Fibroblast of the conjunctiva (primary cell): ENCODE measurements at regions not wholly inside any gene's neighbourhood (a gene's known extent, or its start where the extent isn't known, plus 50 kb on each side); places are given as distances from the start of the nearest gene placed in this dataset.
A peak's percentile ranks its signal among the peaks of the same experiment; 100 is the strongest.

ENCODE experiments used
- DNase-seq: peaks from one replicate; pipeline ENCODE4 v3.0.0-alpha.2; 2010; ENCODE audit warnings: low read depth

DNA sequence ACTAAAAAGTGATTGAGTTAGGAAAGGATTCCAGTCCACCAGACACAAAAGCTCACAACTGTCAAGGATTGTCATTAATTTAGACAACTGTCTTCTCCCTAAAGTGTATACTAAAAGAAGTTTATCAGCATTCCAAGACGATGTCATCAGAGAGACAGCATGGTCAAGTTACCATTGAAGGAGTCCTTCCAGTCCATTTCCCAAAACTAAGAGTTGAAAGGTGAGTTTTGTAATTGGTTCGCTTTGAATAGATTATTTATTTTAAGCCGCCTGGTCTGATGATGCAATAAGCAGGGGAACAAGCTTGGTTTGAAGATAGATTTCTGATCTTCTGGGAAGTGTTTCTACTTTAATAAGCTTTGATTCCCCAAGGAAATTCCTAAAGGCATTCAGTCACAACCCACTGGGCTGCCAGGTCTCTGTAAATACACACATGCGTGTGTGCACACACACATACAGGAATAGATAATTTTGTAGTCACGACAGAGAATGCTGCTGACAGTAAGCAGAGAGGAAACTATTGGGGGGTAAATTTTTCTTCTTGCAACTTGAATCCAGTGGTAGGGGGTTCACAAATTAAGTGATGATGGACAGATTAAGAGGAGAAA, 234.8 kb downstream of the PIK3R1 start:
- peak; percentile 39 for DNase-seq

DNA sequence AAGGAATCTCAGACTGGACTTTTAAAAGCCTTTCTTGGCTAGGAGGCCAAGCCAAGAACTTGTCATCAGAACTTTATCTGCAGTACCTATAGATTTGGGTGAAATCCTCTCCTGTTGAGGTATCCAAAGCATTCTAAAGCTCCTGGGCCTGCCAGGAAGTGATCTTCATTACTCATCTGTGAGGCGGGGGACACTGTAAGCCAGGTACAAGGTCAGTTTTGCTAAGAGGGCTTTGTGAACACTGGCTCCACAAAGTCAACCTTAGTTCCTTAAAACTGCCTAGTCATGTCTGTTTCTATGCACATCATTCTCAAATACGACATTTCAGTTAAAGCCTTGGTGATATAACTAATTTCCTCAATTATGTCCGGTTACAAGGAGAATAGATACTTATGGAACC, 236.7 kb downstream of the PIK3R1 start:
- no peak for DNase-seq

DNA sequence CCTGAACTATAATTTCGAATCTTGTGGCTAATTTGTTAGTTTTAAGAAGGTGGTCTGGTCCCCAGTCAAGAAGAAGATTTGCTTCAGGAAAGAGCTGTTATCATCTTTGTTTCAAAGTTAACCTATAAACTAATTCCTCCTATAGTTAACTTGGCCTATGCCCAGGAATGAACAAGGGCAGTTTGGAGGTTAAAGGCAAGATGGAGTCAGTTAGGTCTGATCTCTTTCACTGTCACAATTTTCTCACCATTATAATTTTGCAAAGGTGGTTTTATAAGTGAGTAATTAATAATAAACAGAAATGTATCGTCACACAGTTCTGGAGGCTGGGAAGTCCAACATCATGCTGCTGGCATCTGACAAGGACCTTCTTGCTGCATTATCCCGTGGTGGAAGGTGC, 238.6 kb downstream of the PIK3R1 start:
- DNase-seq: no peak

DNA sequence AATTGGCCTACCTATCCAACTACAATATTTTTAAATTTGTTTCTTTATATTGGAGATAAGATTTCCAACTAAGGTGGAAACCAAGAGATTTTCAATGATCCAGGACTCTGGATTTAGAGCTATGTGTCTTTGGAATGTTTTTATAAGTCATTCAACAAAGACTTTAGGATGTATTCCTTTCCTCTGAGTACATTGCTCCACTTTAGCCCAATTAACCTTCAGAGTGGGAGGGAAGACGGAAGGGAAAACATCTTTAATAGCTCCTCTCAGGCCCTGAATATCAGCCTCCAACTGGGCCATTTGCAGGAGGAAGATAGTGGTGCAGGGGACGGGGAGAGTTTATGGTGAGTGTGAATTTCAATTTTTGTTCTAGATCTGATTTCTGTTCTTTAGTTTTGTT, 239.2 kb downstream of the PIK3R1 start:
- no peak for DNase-seq

DNA sequence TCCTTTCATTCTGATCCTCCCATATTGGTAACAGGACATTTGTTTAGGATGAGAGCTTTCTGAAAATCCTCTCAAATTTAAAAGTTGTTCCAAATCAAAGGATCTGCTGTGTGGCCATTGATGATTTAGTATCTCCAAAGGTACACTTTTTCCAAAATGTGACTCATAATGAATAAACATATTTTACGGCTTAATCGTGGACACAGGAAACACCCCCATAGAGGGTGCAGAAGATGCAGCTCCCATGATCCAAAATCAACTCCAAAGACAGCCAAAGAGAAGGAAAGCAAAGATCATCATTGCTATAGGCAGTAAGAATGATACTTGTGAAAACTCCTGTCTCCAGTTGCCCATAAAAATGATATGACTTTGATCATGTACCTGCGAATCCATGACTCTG, 239.7 kb downstream of the PIK3R1 start:
- no peak for DNase-seq

DNA sequence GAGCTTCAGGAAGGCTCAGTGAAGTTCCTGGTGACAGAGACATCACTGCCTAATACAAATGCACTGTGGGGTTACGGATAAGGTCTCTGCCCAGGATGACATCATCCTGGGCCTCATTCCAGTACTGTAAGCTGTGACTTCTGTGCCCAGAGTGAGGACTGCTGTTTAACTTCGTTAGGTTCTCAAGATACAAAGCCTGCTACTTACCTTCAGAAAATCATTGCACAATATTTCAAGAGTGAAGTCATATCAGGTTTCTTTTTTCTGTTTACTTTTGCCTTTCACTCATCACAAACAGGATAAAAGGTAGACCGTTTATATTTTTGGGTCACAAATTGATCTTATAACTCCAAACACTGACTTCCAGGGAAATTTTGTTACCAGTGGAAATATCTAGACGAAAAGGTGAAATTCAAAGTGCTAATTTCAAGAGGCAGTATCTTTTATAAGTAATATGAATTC, 241.2 kb downstream of the PIK3R1 start:
- DNase-seq: no peak

DNA sequence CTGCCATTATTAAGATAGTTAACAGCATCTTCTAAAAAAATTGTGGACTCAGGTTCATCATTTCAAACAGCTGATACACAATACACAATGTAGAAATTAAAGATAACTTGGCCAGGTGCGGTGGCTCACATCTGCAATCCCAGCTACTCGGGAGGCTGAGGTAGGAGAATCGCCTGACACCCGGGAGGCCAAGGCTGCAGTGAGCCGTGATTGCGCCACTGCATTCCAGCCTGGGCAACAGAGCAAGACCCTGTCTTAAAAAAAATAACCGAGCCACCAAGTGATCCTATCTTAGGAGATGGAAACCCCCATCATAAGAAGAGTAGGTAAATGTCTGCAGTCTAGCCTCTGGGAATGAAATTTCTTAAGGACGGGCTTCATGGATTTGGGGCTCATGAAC, 241.7 kb downstream of the PIK3R1 start:
- DNase-seq: no peak

DNA sequence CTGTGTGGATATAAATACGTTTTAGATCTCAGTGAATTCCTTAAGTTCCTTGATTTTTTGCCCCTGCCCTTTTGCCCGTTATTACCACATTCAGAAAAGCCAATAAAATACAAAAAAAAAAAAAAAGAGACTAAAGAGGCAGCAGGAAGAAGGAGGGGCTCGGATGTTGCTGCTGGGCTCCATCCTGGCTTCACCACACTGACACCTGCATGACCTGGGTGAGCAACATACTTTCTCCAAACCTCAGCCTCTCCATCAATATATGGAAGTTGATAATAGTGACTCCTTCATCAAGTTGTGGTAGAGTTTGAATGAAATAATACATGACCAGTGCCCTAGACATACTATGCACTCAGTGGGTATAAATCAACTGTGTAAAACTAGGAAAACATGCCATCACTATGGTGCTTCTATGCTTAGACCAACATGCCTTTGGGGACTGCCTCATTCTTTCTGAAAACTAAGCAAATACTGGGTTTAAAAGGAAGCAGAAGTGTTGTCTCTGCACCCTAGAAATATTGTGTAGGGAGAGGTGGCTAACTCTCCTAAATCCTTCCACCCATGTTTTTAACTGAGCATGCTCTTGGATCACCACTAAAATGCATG, 243.0 kb downstream of the PIK3R1 start:
- no peak for DNase-seq

DNA sequence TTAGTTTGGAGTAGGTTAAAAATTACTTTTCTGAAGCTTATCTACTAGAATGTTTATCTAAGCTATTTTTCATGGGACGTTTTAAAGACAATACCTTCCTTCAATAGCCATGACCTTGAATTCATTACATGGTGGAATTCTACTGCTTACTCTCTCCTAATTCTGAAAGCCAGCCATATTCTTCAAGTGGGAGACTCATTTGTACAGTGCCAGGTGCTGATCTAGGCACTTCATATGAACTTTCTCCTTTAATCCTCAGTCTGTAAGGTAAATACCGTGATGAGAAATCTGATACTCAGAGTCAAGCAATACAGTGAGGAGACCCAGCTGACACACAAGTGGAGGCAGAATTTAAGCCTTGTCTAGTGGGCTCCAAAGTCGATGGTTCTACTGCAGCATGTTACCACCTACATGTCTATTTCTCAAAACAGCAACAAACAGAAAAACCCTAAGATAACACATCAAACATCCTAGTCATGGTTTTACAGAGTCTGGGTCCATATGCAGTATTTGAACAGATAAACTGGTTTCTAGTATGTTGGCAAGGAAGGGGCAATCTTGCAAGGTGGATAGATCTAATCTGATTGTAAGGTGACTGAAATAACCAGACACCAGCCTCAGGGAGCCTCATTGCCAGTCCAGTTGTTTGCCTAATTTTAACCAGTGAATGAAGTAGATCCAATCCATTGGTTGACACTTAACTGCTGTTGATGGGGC, 243.7 kb downstream of the PIK3R1 start:
- no peak for DNase-seq

DNA sequence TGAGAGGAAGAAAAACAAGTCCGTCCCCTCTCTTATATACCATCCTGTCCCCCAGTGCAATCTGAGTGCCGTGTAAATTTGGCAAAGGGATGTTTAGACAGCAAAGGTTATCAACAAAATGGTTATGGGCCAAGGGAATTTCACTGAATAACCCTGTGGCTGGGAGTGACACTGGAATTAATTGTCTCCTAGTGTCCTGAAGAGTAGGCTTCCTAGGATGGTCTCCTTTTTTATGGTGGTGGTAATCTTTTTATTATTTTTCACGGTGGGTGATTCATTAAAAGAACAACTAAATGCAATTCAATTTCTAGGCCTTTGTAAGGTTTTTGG, 244.2 kb downstream of the PIK3R1 start:
- no peak for DNase-seq

DNA sequence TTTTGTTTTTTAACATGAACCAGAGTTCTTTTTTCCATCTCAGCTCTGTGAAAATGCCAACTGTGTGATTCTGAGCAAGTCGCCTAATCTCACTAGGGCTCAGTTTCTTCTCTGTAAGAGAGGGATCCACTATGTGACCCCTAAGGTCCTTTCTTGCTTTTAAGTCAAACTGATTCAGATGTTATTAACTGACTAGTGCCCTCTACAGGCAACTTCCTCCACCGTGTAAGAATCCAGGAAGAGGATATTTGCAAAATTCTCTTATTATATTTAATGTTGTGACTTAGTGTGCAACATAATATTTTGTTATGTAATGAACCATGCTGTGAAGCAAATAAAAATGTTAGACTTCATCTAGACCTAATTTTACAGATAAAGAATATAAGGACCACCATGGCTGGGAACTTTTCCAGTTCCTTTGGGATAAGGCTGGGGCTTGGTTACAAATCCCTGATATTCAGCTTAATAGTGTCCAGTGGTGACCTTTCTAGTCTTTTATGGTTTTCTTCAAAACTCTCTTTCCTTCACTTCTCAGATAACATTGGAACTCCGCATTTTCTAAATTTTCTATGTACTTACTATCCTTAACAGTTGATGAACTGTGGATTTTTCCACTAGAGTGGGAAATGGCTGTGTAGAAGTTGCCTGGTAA, 244.7 kb downstream of the PIK3R1 start:
- peak; percentile 61 for DNase-seq

DNA sequence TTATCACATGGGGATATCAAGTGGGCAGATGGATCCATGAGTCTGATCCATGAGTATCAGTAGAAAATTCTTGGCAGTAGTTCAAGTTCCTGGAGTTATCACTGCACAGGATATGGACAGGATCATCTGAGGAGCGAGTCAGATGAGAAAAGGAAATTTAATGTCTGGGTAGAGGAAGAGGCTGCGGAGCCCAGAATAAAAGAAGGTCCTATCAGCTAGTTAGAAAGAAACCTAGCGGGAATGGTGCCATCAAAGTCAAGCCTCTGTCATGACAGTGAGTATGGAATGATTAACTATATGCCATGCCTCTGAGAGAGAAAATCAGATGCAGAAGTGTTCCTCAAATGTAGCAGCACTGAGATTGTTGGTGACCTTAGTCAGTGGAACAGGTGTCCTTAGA, 248.1 kb downstream of the PIK3R1 start:
- no peak for DNase-seq

DNA sequence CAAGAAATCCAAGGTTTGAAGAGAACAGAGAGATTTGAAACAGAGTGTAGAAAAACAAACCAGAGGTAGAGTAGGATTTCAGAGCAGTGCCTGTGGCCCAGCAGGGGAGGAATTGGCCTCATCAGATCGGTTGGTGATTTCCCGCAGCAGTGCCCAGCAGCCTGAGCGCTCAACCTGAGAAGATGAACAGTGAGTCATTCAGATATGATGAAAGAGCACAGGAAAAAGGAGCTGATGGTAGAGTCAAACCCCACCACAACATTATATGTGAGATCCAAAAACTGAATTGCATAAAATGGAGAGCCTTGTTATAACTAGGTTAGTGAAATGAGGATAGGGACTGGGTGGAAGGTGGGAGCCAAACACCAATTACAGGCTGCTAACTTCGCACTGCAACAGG, 248.9 kb downstream of the PIK3R1 start:
- no peak for DNase-seq

DNA sequence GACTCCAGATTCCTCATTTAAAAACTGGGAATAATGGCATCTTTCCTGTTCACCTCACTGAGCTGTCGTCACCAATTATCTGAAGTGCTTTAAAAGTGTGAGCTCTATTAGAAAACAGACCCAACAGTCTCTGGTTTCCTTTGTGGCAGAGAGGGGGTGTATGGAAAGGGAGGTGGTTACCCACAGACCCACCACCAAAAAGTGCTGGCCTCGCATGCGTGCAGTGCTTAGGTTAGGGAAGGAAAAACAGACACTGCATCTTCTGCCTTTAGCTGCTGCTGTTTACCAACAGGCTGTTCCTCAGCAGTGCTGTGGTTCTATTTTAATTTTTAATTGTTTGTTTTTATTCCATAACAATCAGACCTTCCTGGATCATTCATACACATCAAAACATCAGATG, 249.6 kb downstream of the PIK3R1 start:
- DNase-seq: no peak

DNA sequence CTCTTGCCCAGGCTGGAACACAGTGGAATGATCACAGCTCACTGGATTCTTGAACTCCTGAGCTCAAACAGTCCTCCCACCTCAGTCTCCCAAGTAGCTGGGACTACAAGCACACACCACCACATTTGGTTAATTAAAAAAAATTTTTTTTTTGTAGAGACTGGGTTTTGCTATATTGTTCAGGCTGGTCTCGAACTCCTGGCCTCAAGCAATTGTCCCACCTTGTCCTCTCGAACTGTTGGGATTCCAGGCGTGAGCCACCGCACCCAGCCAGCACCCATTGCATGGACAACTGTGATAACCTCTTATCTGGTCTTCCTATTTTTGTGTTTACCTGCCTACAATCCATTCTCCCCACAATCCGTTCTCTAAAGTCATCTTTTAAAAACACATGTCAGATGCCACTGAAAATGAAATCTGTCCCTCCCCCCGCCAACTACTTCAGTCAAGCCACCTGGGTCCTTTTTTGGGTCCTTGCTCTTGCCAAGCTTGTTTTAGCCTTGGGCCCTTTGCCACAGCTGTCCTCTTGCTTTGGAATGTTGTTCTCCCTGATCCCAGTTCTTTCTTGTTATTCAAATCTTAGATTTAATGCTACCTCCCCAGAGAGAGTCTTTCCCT, 250.5 kb downstream of the PIK3R1 start:
- no peak for DNase-seq

DNA sequence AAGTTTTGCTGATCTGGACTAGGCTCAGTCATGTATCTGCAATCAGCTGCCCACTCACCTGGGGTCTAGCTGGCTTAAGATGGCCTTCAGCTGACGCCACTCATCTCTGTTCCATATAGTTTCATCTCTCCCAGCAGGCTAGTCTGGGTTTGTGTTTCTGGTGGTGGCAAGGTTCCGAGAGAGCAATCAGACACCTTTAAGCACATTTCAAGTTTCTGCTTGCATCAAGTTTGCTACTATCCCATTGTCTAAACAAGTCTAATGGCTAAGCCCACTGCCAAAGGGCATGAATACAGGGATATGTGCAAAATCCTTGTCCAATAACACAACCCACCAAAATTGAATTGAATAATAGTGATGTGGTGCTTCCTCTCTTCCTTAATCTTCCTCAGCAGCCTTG, 251.7 kb downstream of the PIK3R1 start:
- no peak for DNase-seq

DNA sequence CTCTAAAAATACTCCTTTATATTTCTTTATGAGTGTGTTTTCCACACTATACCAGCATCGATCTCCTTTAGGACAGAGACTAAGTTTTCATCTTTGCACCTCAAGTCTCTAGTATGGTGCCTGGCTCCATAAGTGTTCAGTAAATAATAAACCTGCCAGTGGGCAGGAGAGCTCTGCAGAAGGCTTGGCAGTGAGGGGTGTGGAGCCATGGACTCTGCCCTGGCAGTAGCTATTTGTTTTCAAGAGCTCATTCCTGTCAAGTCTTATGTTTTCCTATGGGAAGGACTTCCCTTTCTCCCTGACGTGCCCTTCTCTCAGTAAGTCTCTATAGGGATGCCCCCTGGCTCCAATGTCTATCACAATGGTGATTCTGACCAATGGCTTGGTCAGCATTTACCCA, 252.2 kb downstream of the PIK3R1 start:
- no peak for DNase-seq

DNA sequence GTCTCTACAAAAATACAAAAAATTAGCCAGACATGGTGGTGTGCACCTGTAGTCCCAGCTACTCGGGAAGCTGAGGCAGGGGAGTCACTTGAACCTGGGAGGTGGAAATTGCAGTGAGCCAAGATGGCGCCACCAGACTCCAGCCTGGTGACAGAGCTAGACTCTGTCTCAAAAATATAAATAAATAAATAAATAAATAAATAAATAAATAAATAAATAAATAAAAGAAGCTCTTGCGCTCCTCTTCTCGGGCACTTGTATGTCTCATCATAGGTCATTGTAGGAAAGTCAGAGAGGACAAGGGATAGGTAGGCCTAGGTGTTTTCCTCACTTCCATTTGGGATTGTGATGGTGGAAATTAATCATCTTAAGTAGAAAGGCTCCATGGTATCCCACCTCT, 252.8 kb downstream of the PIK3R1 start:
- no peak for DNase-seq

DNA sequence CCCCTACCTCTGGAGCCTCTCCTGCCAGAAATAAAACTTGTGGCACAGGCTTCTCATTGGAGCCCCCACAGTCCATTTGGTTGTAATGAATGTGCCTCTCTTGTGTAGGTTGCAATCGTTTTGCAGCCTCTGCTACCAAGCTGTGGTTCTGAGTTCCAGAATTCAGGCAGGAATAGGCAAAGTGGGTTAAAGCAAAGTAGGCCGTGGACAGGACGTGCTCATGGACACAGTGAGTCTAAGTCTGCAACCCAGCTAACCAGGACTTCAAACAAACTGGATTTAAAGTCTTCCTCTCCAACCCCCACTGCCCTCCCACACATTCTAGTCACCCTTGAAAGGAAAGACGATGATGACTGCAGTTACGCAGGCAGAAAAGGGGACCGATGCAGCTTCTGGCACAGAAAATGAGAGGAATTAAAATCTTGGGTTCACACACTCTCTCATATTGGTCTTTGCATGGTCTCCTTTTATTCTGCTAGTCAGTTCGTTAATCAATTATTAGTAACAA, 260.0 kb downstream of the PIK3R1 start:
- no peak for DNase-seq

DNA sequence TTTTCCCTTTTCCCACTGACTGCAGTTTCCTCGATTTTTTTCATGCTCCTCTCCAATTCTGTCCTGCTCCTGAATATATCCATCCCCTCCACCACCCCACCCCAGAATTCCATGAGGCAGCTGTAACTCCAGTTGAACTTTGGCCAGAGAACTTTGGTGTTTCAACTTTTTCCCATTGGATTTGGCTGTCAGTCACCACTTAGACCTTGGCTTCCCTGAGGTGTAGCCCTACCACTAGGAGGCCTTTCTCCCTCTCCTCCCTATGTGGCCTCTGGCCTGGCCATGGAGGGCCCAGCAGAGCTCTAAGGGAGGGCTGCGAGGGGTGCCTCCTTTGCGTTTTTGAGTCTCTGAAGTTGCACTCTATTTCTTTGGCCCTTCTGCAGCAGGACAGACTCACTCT, 261.3 kb downstream of the PIK3R1 start:
- no peak for DNase-seq

DNA sequence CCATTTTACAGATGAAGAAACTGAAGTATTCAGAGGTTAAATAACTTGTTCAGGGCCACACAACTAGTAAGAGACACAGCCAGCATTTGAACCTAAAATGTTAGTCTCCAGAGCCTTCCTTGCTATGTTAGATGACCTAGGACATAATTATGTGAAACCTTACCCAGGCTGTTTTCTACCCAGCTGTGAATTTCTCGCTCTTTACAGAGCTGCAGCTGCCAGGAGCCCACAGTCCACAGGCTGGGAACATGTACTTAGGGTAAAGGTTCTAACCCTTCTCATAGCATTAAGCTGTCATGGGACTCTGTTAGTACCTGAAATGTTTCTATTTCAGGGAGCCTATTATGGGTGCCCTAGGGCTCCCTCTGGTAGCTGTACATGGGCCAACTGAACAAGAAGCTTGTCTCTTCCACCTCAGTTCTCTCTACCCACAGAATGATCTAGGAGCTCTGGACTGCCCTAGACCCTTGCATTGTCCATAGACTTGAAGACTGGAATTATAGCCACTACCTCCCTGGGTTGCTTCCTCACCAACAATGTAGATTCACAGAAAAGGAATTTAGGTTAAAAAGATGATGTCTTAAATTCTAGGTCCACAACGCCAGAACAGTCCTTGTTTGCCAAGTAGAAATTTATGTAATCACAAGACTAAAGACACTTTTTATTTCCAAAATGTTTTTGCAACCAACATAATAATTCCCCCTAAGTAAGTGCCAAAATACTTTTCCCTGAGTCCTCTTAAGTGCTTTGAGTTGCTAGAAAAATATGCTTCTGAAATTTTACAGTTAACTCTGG, 262.9 kb downstream of the PIK3R1 start:
- DNase-seq: peak; percentile 10

DNA sequence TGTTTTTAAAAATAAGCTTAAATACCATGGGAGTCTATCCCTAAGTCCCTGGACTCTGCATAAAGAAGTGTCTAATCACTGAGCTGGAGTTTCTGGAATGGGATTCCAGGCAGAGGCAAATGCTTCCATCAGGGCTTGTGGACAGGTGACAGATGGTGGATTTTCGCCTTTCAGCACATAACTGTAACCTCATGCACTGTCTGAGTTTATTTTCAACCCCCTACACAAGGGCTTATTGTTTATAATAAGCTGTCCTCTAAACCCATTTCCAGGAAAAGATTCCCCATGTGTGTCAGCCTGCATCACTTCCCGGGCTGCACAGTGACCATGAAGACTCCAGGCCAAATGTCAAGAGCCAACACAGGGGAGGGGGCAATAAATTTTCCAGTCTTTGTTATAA, 264.0 kb downstream of the PIK3R1 start:
- DNase-seq: no peak
